IMR-90 (cell line): ENCODE measurements at regions not wholly inside any gene's neighbourhood (a gene's known extent, or its start where the extent isn't known, plus 50 kb on each side); places are given as distances from the start of the nearest gene placed in this dataset.

Source experiments
- ATAC-seq: fragments of 200-7000 bp; cut with Tn5 transposase; 2 replicates; pipeline ENCODE4 v1.9.1; 2020; ENCODE audit warnings: low read depth, mild to moderate bottlenecking, moderate library complexity
- BruUV-seq: library from RNA; stranded (reverse); fragments of 400-500 nt; replicated peaks from 2 replicates; lab custom pipeline; 2021; lab: Mats Ljungman, UMichigan
- CTCF ChIA-PET: fragments of 300-600 bp; formaldehyde crosslinking; extraction: SDS; loops from one replicate; lab custom pipeline; 2021; ENCODE audit warnings: antibody characterized with exemption; lab: Yijun Ruan, JAX
- POLR2A ChIA-PET: fragments of 300-600 bp; sonication (Branson Sonifier 250); formaldehyde crosslinking; loops from one replicate; lab custom pipeline; 2022; ENCODE audit warnings: antibody characterized with exemption; ENCODE audit not compliant: unreplicated experiment; lab: Charles Lee
- DNase-seq: peaks from one replicate; pipeline ENCODE4 v3.0.0; 2013
- H2AFZ ChIP-seq: replicated peaks from 2 replicates; pipeline ENCODE3; 2013; ENCODE audit warnings: low read length, mild to moderate bottlenecking; ENCODE audit not compliant: poor library complexity
- H2AK5ac ChIP-seq: 2 replicates; pipeline ENCODE4 v1.6.1; 2013; ENCODE audit warnings: low read depth, low read length, inconsistent platforms
- H2AK9ac ChIP-seq: replicated peaks from 2 replicates; pipeline ENCODE3; 2013; ENCODE audit warnings: mild to moderate bottlenecking, low read depth, low read length, moderate library complexity; ENCODE audit not compliant: poor library complexity
- H2BK120ac ChIP-seq: 2 replicates; pipeline ENCODE4 v1.6.1; 2013; ENCODE audit warnings: low read depth, low read length, inconsistent platforms
- H2BK15ac ChIP-seq: 3 replicates; pipeline ENCODE4 v1.6.1; 2013; ENCODE audit warnings: low read depth, low read length, inconsistent platforms
- H2BK20ac ChIP-seq: 2 replicates; pipeline ENCODE4 v1.6.1; 2013; ENCODE audit warnings: low read depth, mild to moderate bottlenecking, inconsistent platforms, low read length, moderate library complexity
- H2BK5ac ChIP-seq: 2 replicates; pipeline ENCODE4 v1.6.1; 2013; ENCODE audit warnings: mild to moderate bottlenecking, low read depth, low read length, inconsistent platforms; ENCODE audit not compliant: poor library complexity, severe bottlenecking
- H3K14ac ChIP-seq: replicated peaks from 2 replicates; pipeline ENCODE4 v1.6.1; 2013; ENCODE audit warnings: low read depth, low read length, inconsistent platforms
- H3K18ac ChIP-seq: 2 replicates; pipeline ENCODE4 v1.6.1; 2013; ENCODE audit warnings: low read depth, low read length, control low read depth
- H3K23ac ChIP-seq: 2 replicates; pipeline ENCODE4 v1.6.1; 2013; ENCODE audit warnings: low read depth, low read length, inconsistent platforms
- H3K27ac ChIP-seq: 2 replicates; pipeline ENCODE4 v1.5.1; 2013; ENCODE audit warnings: mild to moderate bottlenecking, control low read depth, low read length; ENCODE audit not compliant: insufficient read depth
- H3K27me3 ChIP-seq: 2 replicates; pipeline ENCODE4 v1.6.1; 2013; ENCODE audit warnings: low read length; ENCODE audit not compliant: control insufficient read depth, insufficient read depth
- H3K36me3 ChIP-seq: 2 replicates; pipeline ENCODE4 v1.6.1; 2013; ENCODE audit warnings: low read length, mixed read lengths; ENCODE audit not compliant: control insufficient read depth, insufficient read depth
- H3K4ac ChIP-seq: 2 replicates; pipeline ENCODE4 v1.6.1; 2013; ENCODE audit warnings: low read depth, low read length, inconsistent platforms
- H3K4me1 ChIP-seq: 2 replicates; pipeline ENCODE4 v1.6.1; 2013; ENCODE audit warnings: low read length, mixed read lengths; ENCODE audit not compliant: control insufficient read depth, insufficient read depth
- H3K4me2 ChIP-seq: 2 replicates; pipeline ENCODE4 v1.6.1; 2013; ENCODE audit warnings: low read depth, mild to moderate bottlenecking, control low read depth, low read length, moderate library complexity
- H3K4me3 ChIP-seq: 2 replicates; pipeline ENCODE4 v1.5.1; 2013; ENCODE audit warnings: low read depth, mild to moderate bottlenecking, control low read depth, low read length, moderate library complexity; ENCODE audit not compliant: insufficient read depth
- H3K56ac ChIP-seq: 2 replicates; pipeline ENCODE4 v1.6.1; 2013; ENCODE audit warnings: low read length, inconsistent platforms; ENCODE audit not compliant: insufficient read depth; ENCODE audit errors: extremely low read depth
- H3K79me1 ChIP-seq, 2 experiments: 2 replicates each; pipeline ENCODE4 v1.6.1; 2013; ENCODE audit warnings: low read length in 2 of 2, inconsistent platforms in 1 of 2, low read depth in 1 of 2
- H3K9ac ChIP-seq: 2 replicates; pipeline ENCODE4 v1.6.1; 2013; ENCODE audit warnings: low read depth, low read length, control low read depth
- H3K9me1 ChIP-seq: 2 replicates; pipeline ENCODE4 v1.6.1; 2013; ENCODE audit warnings: low read length, inconsistent platforms; ENCODE audit not compliant: insufficient read depth
- H3K9me3 ChIP-seq: 2 replicates; pipeline ENCODE4 v1.6.1; 2013; ENCODE audit warnings: low read length; ENCODE audit not compliant: control insufficient read depth, insufficient read depth
- H4K20me1 ChIP-seq: 2 replicates; pipeline ENCODE4 v1.6.1; 2013; ENCODE audit warnings: low read length, inconsistent platforms; ENCODE audit not compliant: insufficient read depth
- H4K5ac ChIP-seq: 2 replicates; pipeline ENCODE4 v1.6.1; 2013; ENCODE audit warnings: mild to moderate bottlenecking, low read depth, low read length, control low read depth
- H4K8ac ChIP-seq, 2 experiments: 2 replicates each; pipeline ENCODE4 v1.6.1; 2013; ENCODE audit warnings: low read depth in 2 of 2, low read length in 2 of 2, control low read depth in 1 of 2, inconsistent platforms in 1 of 2
- H4K91ac ChIP-seq: 2 replicates; pipeline ENCODE4 v1.6.1; 2013; ENCODE audit warnings: low read depth, low read length, inconsistent platforms; ENCODE audit not compliant: insufficient read depth
- CHD1 ChIP-seq: IDR thresholded peaks from 2 replicates; pipeline ENCODE4 v1.6.1; 2012; ENCODE audit warnings: low read depth, low read length, improper control_type of control experiment
- FOS ChIP-seq: fragments of 150-350 bp; IDR thresholded peaks from 2 replicates; pipeline ENCODE4 v1.6.1; 2016; ENCODE audit warnings: low read depth, low read length
- NFE2L2 ChIP-seq: fragments of 150-350 bp; IDR thresholded peaks from 2 replicates; pipeline ENCODE4 v1.6.1; 2016; ENCODE audit warnings: low read depth, mild to moderate bottlenecking, low read length
- SMC3 ChIP-seq: fragments of 150-350 bp; IDR thresholded peaks from 2 replicates; pipeline ENCODE4 v1.6.1; 2016; ENCODE audit warnings: low read depth, mild to moderate bottlenecking, antibody characterized with exemption, low read length, moderate library complexity
- USF2 ChIP-seq: fragments of 150-350 bp; IDR thresholded peaks from 2 replicates; pipeline ENCODE4 v1.6.1; 2017; ENCODE audit warnings: mild to moderate bottlenecking, antibody characterized with exemption, low read length, low read depth
- WGBS, 2 experiments: methylation state at CpG; one replicate each; pipeline versions ENCODE4 v1.1.5 to v1.1.7; 2013; ENCODE audit warnings: missing lambda C conversion rate in 2 of 2; ENCODE audit not compliant: insufficient read length in 1 of 2; ENCODE audit errors: extremely low coverage in 2 of 2; 5-methylcytosine and 5-hydroxymethylcytosine counted together
- dilution Hi-C: fragments of 300-500 bp; cut with HindIII; formaldehyde crosslinking; loops from one replicate; pipeline ENCODE4 v1.14.3; 2018; ENCODE audit warnings: low sequenced_read_pairs; ENCODE audit not compliant: unreplicated experiment
- in situ Hi-C: fragments of 300-500 bp; cut with MboI; formaldehyde crosslinking; loops from 3 replicates; pipeline ENCODE4 v1.14.3; 2019; ENCODE audit warnings: low sequenced_read_pairs, inconsistent platforms, mixed read lengths
- intact Hi-C: fragments of 100-400 bp; cut with micrococcal nuclease; formaldehyde crosslinking; loops from 2 replicates; pipeline ENCODE4 v1.10.0; 2022

DNA sequence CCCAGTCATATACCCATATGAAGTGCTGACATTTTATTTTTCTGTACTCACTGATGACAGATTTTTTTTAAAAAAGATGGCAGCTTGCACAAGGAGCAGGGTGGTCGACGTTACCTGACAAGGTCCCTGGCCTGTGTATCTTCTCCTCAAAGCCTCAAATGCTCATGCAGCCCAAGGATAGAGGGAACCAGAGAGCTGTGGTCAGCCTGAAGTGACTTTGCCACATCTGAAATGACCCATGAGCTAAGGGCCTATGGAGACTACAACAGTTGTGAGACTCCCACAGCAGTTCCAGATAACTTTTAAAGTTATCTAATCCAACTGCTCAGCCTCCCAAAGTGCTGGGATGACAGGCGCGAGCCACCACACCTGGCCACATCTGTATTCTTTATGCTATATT, 131.1 kb downstream of the GLUL start:
- H3K23ac ChIP-seq, result no peak overlapping the region
- no peak overlapping the region for H3K27ac ChIP-seq
- no peak overlapping the region for H2BK20ac ChIP-seq
- in situ Hi-C loops, result no loop called here
- H3K9me1 ChIP-seq, result no peaks in the 10 kb centered on the region
- no peaks in the 10 kb centered on the region for H3K9me3 ChIP-seq
- TF ChIP-seq NFE2L2 (no peak), FOS (no peak), USF2 (no peak), CHD1 (no peak), SMC3 (no peak)
- no CpG with 5 or more reads among the region's 4 CpGs for WGBS, 2 experiments
- H4K91ac ChIP-seq, result no peak overlapping the region
- H3K4me3 ChIP-seq, result no peak overlapping the region
- H3K14ac ChIP-seq, result no peak overlapping the region
- H2AK9ac ChIP-seq, result no peak overlapping the region
- no peak overlapping the region for H3K4ac ChIP-seq
- intact Hi-C loops, result no loop called here
- dilution Hi-C loops, result no loop called here
- H2BK5ac ChIP-seq, result no peak overlapping the region
- no TSS peak for BruUV-seq
- no peak overlapping the region for H3K4me2 ChIP-seq
- no peak for ATAC-seq
- H3K4me1 ChIP-seq, result no peaks in the 10 kb centered on the region
- no peak overlapping the region for H2AFZ ChIP-seq
- no peaks in the 10 kb centered on the region for H3K27me3 ChIP-seq
- no peak for DNase-seq
- no peak overlapping the region for H2BK120ac ChIP-seq
- H3K56ac ChIP-seq, result no peak overlapping the region
- H2AK5ac ChIP-seq, result no peak overlapping the region
- H3K36me3 ChIP-seq, result no peaks in the 10 kb centered on the region
- no peaks in the 10 kb centered on the region for H3K79me1 ChIP-seq
- H4K8ac ChIP-seq, result no peak overlapping the region
- POLR2A ChIA-PET, result interaction anchor here (0.5 kb wide), 1 partner anchor 10 kb away, joined by 3 read pairs; no protein-coding TSS in a partner anchor
- H3K9ac ChIP-seq, result no peak overlapping the region
- CTCF ChIA-PET, result no interaction called here
- no peaks in the 10 kb centered on the region for H4K20me1 ChIP-seq
- no peak overlapping the region for H3K18ac ChIP-seq
- no peak overlapping the region for H2BK15ac ChIP-seq
- H4K5ac ChIP-seq, result no peak overlapping the region
